OCI-LY7 (cell line): ENCODE measurements at regions not wholly inside any gene's neighbourhood (a gene's known extent, or its start where the extent isn't known, plus 50 kb on each side); places are given as distances from the start of the nearest gene placed in this dataset.

Source experiments
- BruUV-seq: library from RNA; stranded (reverse); fragments of 400-500 nt; replicated peaks from 2 replicates; lab custom pipeline; 2021; lab: Mats Ljungman, UMichigan
- CTCF ChIA-PET: fragments of 300-600 bp; sonication (Branson Sonifier 250); formaldehyde crosslinking; loops from one replicate; lab custom pipeline; 2022; ENCODE audit warnings: antibody characterized with exemption; ENCODE audit not compliant: unreplicated experiment; lab: Charles Lee
- POLR2A ChIA-PET: fragments of 300-600 bp; sonication (Branson Sonifier 250); formaldehyde crosslinking; loops from one replicate; lab custom pipeline; 2022; ENCODE audit warnings: antibody characterized with exemption; lab: Charles Lee
- DNase-seq: peaks from one replicate; pipeline ENCODE4 v3.0.0-alpha.2; 2015; ENCODE audit warnings: low spot score
- H2AFZ ChIP-seq: fragments of 200-600 bp; sonication (generic), shearing (Covaris generic); 2 replicates; pipeline ENCODE4 v1.6.1; 2014; ENCODE audit warnings: mild to moderate bottlenecking, antibody characterized with exemption, low read length, moderate library complexity
- H3K27ac ChIP-seq: fragments of 200-600 bp; sonication (generic); 2 replicates; pipeline ENCODE4 v1.5.1; 2014; ENCODE audit warnings: mixed run types, low read depth, mild to moderate bottlenecking, moderate library complexity, low read length, inconsistent platforms; ENCODE audit not compliant: poor library complexity, severe bottlenecking
- H3K36me3 ChIP-seq: fragments of 200-600 bp; sonication (generic); 2 replicates; pipeline ENCODE4 v1.6.1; 2014; ENCODE audit warnings: mild to moderate bottlenecking, antibody characterized with exemption, low read length, moderate library complexity, mixed read lengths; ENCODE audit not compliant: insufficient read depth
- H3K4me1 ChIP-seq: fragments of 200-600 bp; sonication (generic); 2 replicates; pipeline ENCODE4 v1.5.1; 2014; ENCODE audit warnings: mild to moderate bottlenecking, low read length; ENCODE audit not compliant: insufficient read depth, poor library complexity, severe bottlenecking
- H3K4me2 ChIP-seq: fragments of 200-600 bp; sonication (generic); 2 replicates; pipeline ENCODE4 v1.6.1; 2014; ENCODE audit warnings: mild to moderate bottlenecking, low read length
- H3K4me3 ChIP-seq: fragments of 200-600 bp; sonication (generic); 2 replicates; pipeline ENCODE4 v1.5.1; 2014; ENCODE audit warnings: mild to moderate bottlenecking, low read depth, low read length; ENCODE audit not compliant: poor library complexity, severe bottlenecking
- H3K79me2 ChIP-seq: fragments of 200-600 bp; sonication (generic); 2 replicates; pipeline ENCODE4 v1.6.1; 2016; ENCODE audit warnings: low read depth, mild to moderate bottlenecking, low read length, moderate library complexity, mixed read lengths; ENCODE audit not compliant: insufficient read depth
- H3K9me2 ChIP-seq: fragments of 200-600 bp; sonication (generic); 2 replicates; pipeline ENCODE4 v1.6.1; 2016; ENCODE audit warnings: mild to moderate bottlenecking, low read length, mixed read lengths; ENCODE audit not compliant: insufficient read depth
- H3K9me3 ChIP-seq: fragments of 200-600 bp; sonication (generic); 2 replicates; pipeline ENCODE4 v1.6.1; 2014; ENCODE audit warnings: mild to moderate bottlenecking, mixed run types, low read length, mixed read lengths
- H4K20me1 ChIP-seq: fragments of 200-600 bp; sonication (generic); 2 replicates; pipeline ENCODE4 v1.6.1; 2014; ENCODE audit warnings: mild to moderate bottlenecking, antibody characterized with exemption, low read length, moderate library complexity, mixed read lengths; ENCODE audit not compliant: insufficient read depth
- EZH2phosphoT487 ChIP-seq: fragments of 200-600 bp; sonication (generic); IDR thresholded peaks from 2 replicates; pipeline ENCODE4 v1.6.1; 2018; ENCODE audit warnings: low read depth, borderline replicate concordance, mild to moderate bottlenecking, mixed run types, antibody characterized with exemption, low read length, moderate library complexity, mixed read lengths
- intact Hi-C: fragments of 100-400 bp; cut with micrococcal nuclease; formaldehyde crosslinking; loops from one replicate; pipeline ENCODE4 v1.10.0; 2022; ENCODE audit not compliant: unreplicated experiment
- TF ChIP-seq, protein P1 (sequence below): fragments of 200-600 bp; sonication (generic); conservative IDR thresholded peaks from 2 replicates; pipeline ENCODE4 v1.5.1; 2014; ENCODE audit warnings: mild to moderate bottlenecking, antibody characterized with exemption, low read length, moderate library complexity, mixed read lengths

- no peak for TF ChIP-seq EZH2phosphoT487
- TF ChIP-seq, protein P1, sequence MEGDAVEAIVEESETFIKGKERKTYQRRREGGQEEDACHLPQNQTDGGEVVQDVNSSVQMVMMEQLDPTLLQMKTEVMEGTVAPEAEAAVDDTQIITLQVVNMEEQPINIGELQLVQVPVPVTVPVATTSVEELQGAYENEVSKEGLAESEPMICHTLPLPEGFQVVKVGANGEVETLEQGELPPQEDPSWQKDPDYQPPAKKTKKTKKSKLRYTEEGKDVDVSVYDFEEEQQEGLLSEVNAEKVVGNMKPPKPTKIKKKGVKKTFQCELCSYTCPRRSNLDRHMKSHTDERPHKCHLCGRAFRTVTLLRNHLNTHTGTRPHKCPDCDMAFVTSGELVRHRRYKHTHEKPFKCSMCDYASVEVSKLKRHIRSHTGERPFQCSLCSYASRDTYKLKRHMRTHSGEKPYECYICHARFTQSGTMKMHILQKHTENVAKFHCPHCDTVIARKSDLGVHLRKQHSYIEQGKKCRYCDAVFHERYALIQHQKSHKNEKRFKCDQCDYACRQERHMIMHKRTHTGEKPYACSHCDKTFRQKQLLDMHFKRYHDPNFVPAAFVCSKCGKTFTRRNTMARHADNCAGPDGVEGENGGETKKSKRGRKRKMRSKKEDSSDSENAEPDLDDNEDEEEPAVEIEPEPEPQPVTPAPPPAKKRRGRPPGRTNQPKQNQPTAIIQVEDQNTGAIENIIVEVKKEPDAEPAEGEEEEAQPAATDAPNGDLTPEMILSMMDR, result no peak
- H2AFZ ChIP-seq, result no peak overlapping the region
- BruUV-seq, result no TSS peak
- ChIA-PET POLR2A (no interaction called here), CTCF (no interaction called here)
- H3K4me1 ChIP-seq, result no peaks in the 10 kb centered on the region
- intact Hi-C loops, result no loop called here
- no peaks in the 10 kb centered on the region for H3K36me3 ChIP-seq
- no peak overlapping the region for H3K4me3 ChIP-seq
- no peaks in the 10 kb centered on the region for H3K9me3 ChIP-seq
- no peaks in the 10 kb centered on the region for H4K20me1 ChIP-seq
- H3K27ac ChIP-seq, result no peak overlapping the region
- no peaks in the 10 kb centered on the region for H3K79me2 ChIP-seq
- no peaks in the 10 kb centered on the region for H3K9me2 ChIP-seq
- H3K4me2 ChIP-seq, result no peak overlapping the region
- DNase-seq, result no peak
Observed at GRCh38 chr22:49057910-49058309, 769.8 kb downstream of the BRD1 start.

- no peak for TF ChIP-seq EZH2phosphoT487
- TF ChIP-seq, protein P1, result no peak
- no peaks in the 10 kb centered on the region for H3K36me3 ChIP-seq
- no peaks in the 10 kb centered on the region for H3K9me2 ChIP-seq
- H2AFZ ChIP-seq, result no peak overlapping the region
- no peaks in the 10 kb centered on the region for H3K9me3 ChIP-seq
- POLR2A ChIA-PET, result no interaction called here
- no peak overlapping the region for H3K27ac ChIP-seq
- H4K20me1 ChIP-seq, result no peaks in the 10 kb centered on the region
- H3K4me3 ChIP-seq, result no peak overlapping the region
- H3K79me2 ChIP-seq, result no peaks in the 10 kb centered on the region
- H3K4me1 ChIP-seq, result no peaks in the 10 kb centered on the region
- CTCF ChIA-PET, result no interaction called here
- BruUV-seq, result no TSS peak
- no peak overlapping the region for H3K4me2 ChIP-seq
- no peak for DNase-seq
- intact Hi-C loops, result no loop called here
Observed at GRCh38 chr22:49056301-49056700, 771.4 kb downstream of the BRD1 start.

DNA sequence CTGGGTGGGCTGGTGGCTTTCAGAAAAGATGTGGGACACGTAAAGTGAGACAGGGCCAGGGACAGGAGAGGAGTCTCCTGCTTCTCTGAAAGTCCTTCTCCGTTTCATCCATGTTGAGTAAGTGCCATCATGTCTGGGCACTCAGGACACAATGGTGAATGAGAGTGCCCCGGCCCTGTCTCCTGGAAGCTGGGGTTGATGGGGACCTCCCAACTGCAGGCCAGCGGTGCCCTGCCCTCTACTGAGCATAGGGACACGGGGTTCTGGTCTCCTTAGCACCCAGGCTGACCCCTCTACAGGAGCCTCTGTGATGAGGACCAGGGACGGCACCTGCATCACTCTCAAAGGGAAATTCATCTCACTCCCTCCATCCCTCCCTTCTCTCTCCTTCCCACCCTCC is 772.3 kb downstream of the BRD1 start:
- Histone ChIP-seq H3K9me3 (no peaks in the 10 kb centered on the region), H3K4me3 (no peak overlapping the region), H3K9me2 (no peaks in the 10 kb centered on the region), H3K4me1 (no peaks in the 10 kb centered on the region), H2AFZ (no peak overlapping the region), H3K27ac (no peak overlapping the region), H3K36me3 (no peaks in the 10 kb centered on the region), H3K4me2 (no peak overlapping the region), H4K20me1 (no peaks in the 10 kb centered on the region), H3K79me2 (no peaks in the 10 kb centered on the region)
- BruUV-seq, result no TSS peak
- ChIA-PET CTCF (no interaction called here), POLR2A (no interaction called here)
- TF ChIP-seq, protein P1, result no peak
- no peak for TF ChIP-seq EZH2phosphoT487
- no peak for DNase-seq
- intact Hi-C loops, result no loop called here
